ENCODE measurements at regions not wholly inside any gene's neighbourhood (a gene's known extent, or its start where the extent isn't known, plus 50 kb on each side); places are given as distances from the start of the nearest gene placed in this dataset.

GRCh38 chr14:98982986-98983385 is 289.0 kb downstream of the BCL11B start:
- Histone ChIP-seq H3K4me1 (ENCODE audit: insufficient read depth, low read length) (no peaks in the 10 kb centered on the region), H3K27me3 (ENCODE audit: control insufficient read depth in 1 of 2, insufficient read depth in 2 of 2, low read length in 2 of 2) (peaks cover 0 to 8% of the 10 kb centered on the region in 2 experiments; a peak in 2 of 5 replicates), H4K20me1 (ENCODE audit: insufficient read depth, low read length) (no peaks in the 10 kb centered on the region), H3K9ac (ENCODE audit: insufficient read depth, low read depth, low read length) (no peak overlapping the region), H3K79me2 (ENCODE audit: insufficient read depth, low read length) (no peaks in the 10 kb centered on the region), H3K27ac (ENCODE audit: extremely low read length, insufficient read depth, low read length) (no peak overlapping the region), H3K9me3 (ENCODE audit: low read length) (no peaks in the 10 kb centered on the region), H3K4me2 (ENCODE audit: low read depth, low read length) (no peak overlapping the region), H3K36me3 (replicated peaks in 1 of 2; ENCODE audit: control insufficient read depth in 1 of 2, insufficient read depth in 2 of 2, low read length in 2 of 2) (no peaks in the 10 kb centered on the region), H3K4me3 (replicated peaks in 1 of 3; ENCODE audit: insufficient read depth in 1 of 3, low read depth in 2 of 3, low read length in 3 of 3) (no peak overlapping the region), H2AFZ (ENCODE audit: low read length) (no peak overlapping the region)
- intact Hi-C loops (cut with micrococcal nuclease; ENCODE audit: unreplicated experiment), result no loop called here
- POLR2A ChIA-PET, result no interaction called here
- no TSS peak for BruUV-seq (replicated peaks)
- DNase-seq (ENCODE audit: low spot score) (no peak), ATAC-seq (no peak), FAIRE-seq (no peak)
- CTCF ChIA-PET (ENCODE audit: low intra/inter-chr PET ratio, low total read pairs), result no interaction called here
- in situ Hi-C loops (cut with HindIII; ENCODE audit: extremely low pct_ligation_motif_present, low pct_unique_long_range_greater_than_20kb), result no loop called here
- TF ChIP-seq TOE1 (CRISPR knock-in tag; IDR thresholded peaks at IDR 0.05), result no peak
- TF ChIP-seq MED13 (CRISPR knock-in tag; IDR thresholded peaks at IDR 0.05), result no peak
- no peak for TF ChIP-seq GATA4 (IDR thresholded peaks at IDR 0.05; ENCODE audit: borderline replicate concordance, low read depth)
- no peak for TF ChIP-seq ZBTB2 (CRISPR knock-in tag; IDR thresholded peaks at IDR 0.05; ENCODE audit: low read depth)
- no peak for TF ChIP-seq ZBED4 (CRISPR knock-in tag; IDR thresholded peaks at IDR 0.05; ENCODE audit: borderline replicate concordance)
- no peak for TF ChIP-seq CEBPB (IDR thresholded peaks at IDR 0.05; ENCODE audit: borderline replicate concordance, low read depth, low read length)
- TF ChIP-seq DDIT3 (CRISPR knock-in tag; IDR thresholded peaks at IDR 0.05), result no peak
- 31% methylated on average over 8 of the region's 8 CpGs for WGBS (ENCODE audit: low lambda C conversion rate)

Measured in HepG2 (cell line).